GM12878 (cell line): ENCODE measurements at regions not wholly inside any gene's neighbourhood (a gene's known extent, or its start where the extent isn't known, plus 50 kb on each side); places are given as distances from the start of the nearest gene placed in this dataset.

ENCODE experiments used
- ATAC-seq: fragments of 200-7000 bp; cut with Tn5 transposase; 3 replicates; pipeline ENCODE4 v1.9.1; 2020; ENCODE audit warnings: mild to moderate bottlenecking, moderate library complexity
- BruUV-seq: library from RNA; stranded (reverse); fragments of 400-500 nt; replicated peaks from 2 replicates; lab custom pipeline; 2021; lab: Mats Ljungman, UMichigan
- CTCF ChIA-PET: fragments of 300-600 bp; sonication (Branson Sonifier 250); formaldehyde crosslinking; extraction: SDS; loops from one replicate; lab custom pipeline; 2021; ENCODE audit warnings: inconsistent platforms; lab: Yijun Ruan, JAX
- POLR2A ChIA-PET: fragments of 350-600 bp; formaldehyde crosslinking; extraction: SDS; loops from one replicate; lab custom pipeline; 2021; ENCODE audit warnings: inconsistent platforms; lab: Charles Lee
- RAD21 ChIA-PET: fragments of 300-600 bp; sonication (Branson Sonifier 250); formaldehyde crosslinking; loops from one replicate; lab custom pipeline; 2023; ENCODE audit warnings: antibody characterized with exemption; ENCODE audit not compliant: unreplicated experiment; lab: Charles Lee
- SMC1A ChIA-PET: fragments of 300-600 bp; sonication (Branson Sonifier 250); formaldehyde crosslinking; loops from one replicate; lab custom pipeline; 2023; ENCODE audit not compliant: unreplicated experiment, uncharacterized antibody; lab: Charles Lee
- DNase-seq: peaks from one replicate; pipeline ENCODE4 v3.0.0-alpha.2; 2011; ENCODE audit warnings: low read depth, low spot score
- FAIRE-seq: peaks from 3 replicates; lab custom pipeline; 2011; peaks lifted over from hg19 to GRCh38; lab: Jason Lieb, UNC
- H2AFZ ChIP-seq: 2 replicates; pipeline ENCODE4 v1.6.0; 2011; ENCODE audit warnings: low read depth, low read length, control low read depth; ENCODE audit not compliant: control insufficient read depth
- H3K27ac ChIP-seq: 2 replicates; pipeline ENCODE4 v1.5.1; 2011; ENCODE audit warnings: control low read depth; ENCODE audit not compliant: control insufficient read depth, insufficient read depth
- H3K27me3 ChIP-seq, 2 experiments: replicated peaks in 1 of 2; 2 replicates each; pipeline versions ENCODE4 v1.6.0 to v1.6.1; 2011; ENCODE audit warnings: low read length in 1 of 2; ENCODE audit not compliant: control insufficient read depth in 2 of 2, insufficient read depth in 2 of 2
- H3K36me3 ChIP-seq, 2 experiments: 2 replicates each; pipeline ENCODE4 v1.5.1; 2011; ENCODE audit warnings: low read length in 1 of 2; ENCODE audit not compliant: control insufficient read depth in 2 of 2, insufficient read depth in 2 of 2
- H3K4me1 ChIP-seq: 2 replicates; pipeline ENCODE4 v1.6.1; 2011; ENCODE audit warnings: mild to moderate bottlenecking, low read length, moderate library complexity, mixed read lengths; ENCODE audit not compliant: control insufficient read depth, insufficient read depth
- H3K4me2 ChIP-seq: 2 replicates; pipeline ENCODE4 v1.6.0; 2011; ENCODE audit warnings: control low read depth; ENCODE audit not compliant: control insufficient read depth, insufficient read depth
- H3K4me3 ChIP-seq: fragments of 200-600 bp; sonication (generic); 2 replicates; pipeline ENCODE4 v1.5.1; 2016
- H3K79me2 ChIP-seq: 2 replicates; pipeline ENCODE4 v1.6.0; 2011; ENCODE audit warnings: low read length; ENCODE audit not compliant: control insufficient read depth, insufficient read depth
- H3K9ac ChIP-seq: 2 replicates; pipeline ENCODE4 v1.8.0; 2011; ENCODE audit warnings: low read length, control low read depth, mixed read lengths; ENCODE audit not compliant: control insufficient read depth, insufficient read depth
- H3K9me3 ChIP-seq: replicated peaks from 3 replicates; pipeline ENCODE4 v1.5.1; 2011; ENCODE audit warnings: mild to moderate bottlenecking, low read length; ENCODE audit not compliant: control insufficient read depth, insufficient read depth
- H4K20me1 ChIP-seq: 2 replicates; pipeline ENCODE4 v1.6.0; 2011; ENCODE audit not compliant: control insufficient read depth, insufficient read depth
- ATF2 ChIP-seq: IDR thresholded peaks from 2 replicates; pipeline ENCODE4 v1.6.1; 2012; ENCODE audit warnings: low read length, inconsistent platforms
- BRCA1 ChIP-seq: IDR thresholded peaks from 2 replicates; pipeline ENCODE4 v1.6.1; 2011; ENCODE audit warnings: low read depth, low read length, improper control_type of control experiment
- EGR1 ChIP-seq, 2 experiments: IDR thresholded peaks; 1 replicate in 1 of 2; 2 replicates in 1 of 2; pipeline ENCODE4 v1.6.1; 2011 to 2012; ENCODE audit warnings: low read depth in 2 of 2, low read length in 2 of 2, borderline replicate concordance in 1 of 2, mild to moderate bottlenecking in 1 of 2, moderate library complexity in 1 of 2
- HDAC6 ChIP-seq: fragments of 200-600 bp; sonication (generic); IDR thresholded peaks from one replicate; pipeline ENCODE4 v1.8.0; 2017; ENCODE audit warnings: antibody characterized with exemption; ENCODE audit not compliant: unreplicated experiment
- HSF1 ChIP-seq: fragments of 150-350 bp; IDR thresholded peaks from 2 replicates; pipeline ENCODE4 v1.6.1; 2014; ENCODE audit warnings: mild to moderate bottlenecking, low read depth, low read length
- IKZF1 ChIP-seq: fragments of 450-650 bp; conservative IDR thresholded peaks from 2 replicates; pipeline ENCODE4 v1.6.1; 2017; ENCODE audit warnings: antibody characterized with exemption, mild to moderate bottlenecking
- JUND ChIP-seq: IDR thresholded peaks from 2 replicates; pipeline ENCODE4 v1.6.1; 2012; ENCODE audit warnings: low read depth, mild to moderate bottlenecking, low read length, improper control_type of control experiment, moderate library complexity
- KDM1A ChIP-seq: fragments of 200-600 bp; sonication (generic); IDR thresholded peaks from 2 replicates; pipeline ENCODE4 v1.6.1; 2016; ENCODE audit warnings: borderline replicate concordance
- MEF2B ChIP-seq: fragments of 450-650 bp; IDR thresholded peaks from 2 replicates; pipeline ENCODE4 v1.6.1; 2018; ENCODE audit warnings: mild to moderate bottlenecking, moderate library complexity; ENCODE audit not compliant: partially characterized antibody, poor library complexity, severe bottlenecking
- PAX8 ChIP-seq: fragments of 450-650 bp; IDR thresholded peaks from 2 replicates; pipeline ENCODE4 v1.6.1; 2017; ENCODE audit warnings: mild to moderate bottlenecking, moderate library complexity
- PML ChIP-seq: IDR thresholded peaks from 2 replicates; pipeline ENCODE4 v1.6.1; 2012; ENCODE audit warnings: low read length, inconsistent platforms
- SPI1 ChIP-seq: IDR thresholded peaks from 2 replicates; pipeline ENCODE4 v1.6.1; 2011; ENCODE audit warnings: low read depth, mild to moderate bottlenecking, low read length, moderate library complexity, borderline replicate concordance; ENCODE audit not compliant: insufficient read depth
- STAT3 ChIP-seq: IDR thresholded peaks from 2 replicates; pipeline ENCODE4 v1.6.1; 2011; ENCODE audit warnings: low read depth, low read length, improper control_type of control experiment
- SUPT20H ChIP-seq: IDR thresholded peaks from 2 replicates; pipeline ENCODE4 v1.6.1; 2011; ENCODE audit warnings: low read depth, mild to moderate bottlenecking, low read length, moderate library complexity, borderline replicate concordance; ENCODE audit not compliant: control insufficient read depth
- TARDBP ChIP-seq: IDR thresholded peaks from 2 replicates; pipeline ENCODE4 v1.6.1; 2016; ENCODE audit warnings: borderline replicate concordance
- ZNF687 ChIP-seq: fragments of 450-650 bp; IDR thresholded peaks from 2 replicates; pipeline ENCODE4 v1.6.1; 2017; ENCODE audit warnings: mild to moderate bottlenecking, moderate library complexity
- WGBS: methylation state at CpG from one replicate; pipeline ENCODE4 v1.1.6; 2016; ENCODE audit warnings: low lambda C conversion rate; ENCODE audit not compliant: insufficient replicate concordance, insufficient coverage; ENCODE audit errors: missing lambda C conversion rate; 5-methylcytosine and 5-hydroxymethylcytosine counted together
- in situ Hi-C: fragments of 300-500 bp; cut with MboI; formaldehyde crosslinking; loops from 9 replicates; pipeline ENCODE4 v1.14.3; 2018; ENCODE audit warnings: mixed read lengths
- intact Hi-C: fragments of 100-400 bp; cut with micrococcal nuclease; formaldehyde crosslinking; loops from one replicate; pipeline ENCODE4 v1.14.2; 2022; ENCODE audit not compliant: unreplicated experiment

GRCh38 chr1:117812869-117813511 lies 116.4 kb downstream of the GDAP2 start:
- RAD21 ChIA-PET, result no interaction called here
- no peak overlapping the region for H3K9ac ChIP-seq
- no peaks in the 10 kb centered on the region for H3K36me3 ChIP-seq
- no peak for DNase-seq
- no peak overlapping the region for H3K4me2 ChIP-seq
- no peaks in the 10 kb centered on the region for H3K79me2 ChIP-seq
- H3K27me3 ChIP-seq, result peaks cover 0 to 2% of the 10 kb centered on the region in 2 experiments; a peak in 1 of 4 replicates
- H3K4me3 ChIP-seq, result no peak overlapping the region
- CTCF ChIA-PET, result interaction anchor here (1.2 to 1.5 kb wide), 2 partner anchors 12 to 83 kb away, joined by 3 read pairs; no protein-coding TSS in a partner anchor
- BruUV-seq, result no TSS peak
- 0% methylated on average over 1 of the region's 1 CpG for WGBS
- H4K20me1 ChIP-seq, result no peaks in the 10 kb centered on the region
- FAIRE-seq, result no peak
- TF ChIP-seq HSF1, result no peak
- no peak for TF ChIP-seq BRCA1
- TF ChIP-seq PAX8, result no peak
- TF ChIP-seq IKZF1, result no peak
- TF ChIP-seq JUND, result no peak
- no peak for TF ChIP-seq PML
- no peak for TF ChIP-seq KDM1A
- no peak for TF ChIP-seq MEF2B
- TF ChIP-seq HDAC6, result no peak
- TF ChIP-seq ATF2, result no peak
- no peak for TF ChIP-seq SUPT20H
- TF ChIP-seq TARDBP, result no peak
- TF ChIP-seq STAT3, result no peak
- TF ChIP-seq SPI1, result no peak
- TF ChIP-seq EGR1 (IDR thresholded peaks at IDR 0.05; ENCODE audit: borderline replicate concordance in 1 of 2, low read depth in 2 of 2, low read length in 2 of 2), result no peak
- TF ChIP-seq ZNF687, result no peak
- in situ Hi-C loops, result no loop called here
- intact Hi-C loops, result no loop called here
- ATAC-seq, result no peak
- no peaks in the 10 kb centered on the region for H3K4me1 ChIP-seq
- no peak overlapping the region for H2AFZ ChIP-seq
- no peaks in the 10 kb centered on the region for H3K9me3 ChIP-seq
- no peak overlapping the region for H3K27ac ChIP-seq
- POLR2A ChIA-PET, result no interaction called here
- SMC1A ChIA-PET, result no interaction called here
